ENCODE measurements at regions not wholly inside any gene's neighbourhood (a gene's known extent, or its start where the extent isn't known, plus 50 kb on each side); places are given as distances from the start of the nearest gene placed in this dataset.

GRCh38 chr9:108674766-108675530, 180.8 kb downstream of the ACTL7B start:
- DNase-seq, result no peak

DNA sequence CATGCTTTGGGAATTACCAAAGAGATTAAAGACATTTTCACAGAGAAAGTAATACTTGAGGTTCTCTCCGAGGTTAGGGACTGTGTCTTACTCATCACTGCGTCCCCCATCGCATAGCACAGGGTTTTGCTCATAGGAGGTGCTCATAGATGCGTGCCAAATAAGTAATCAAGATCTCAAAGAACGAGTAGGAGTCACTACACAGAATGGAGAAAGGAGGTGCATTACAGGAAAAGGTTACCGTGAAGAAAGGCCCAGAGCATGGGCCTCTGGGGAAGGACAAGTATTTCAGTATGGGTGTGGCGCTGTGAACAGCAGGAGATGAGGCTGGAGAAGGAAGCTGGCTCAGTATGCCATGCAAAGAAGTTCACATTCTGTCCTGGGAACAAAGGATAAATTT, 182.4 kb downstream of the ACTL7B start:
- DNase-seq, result no peak

GRCh38 chr9:108672475-108673190, 183.2 kb downstream of the ACTL7B start:
- no peak for DNase-seq

- no peak for DNase-seq
Observed at GRCh38 chr9:108671794-108672193, 184.0 kb downstream of the ACTL7B start.

- DNase-seq, result no peak
Observed at GRCh38 chr9:108671176-108671575, 184.6 kb downstream of the ACTL7B start.

DNA sequence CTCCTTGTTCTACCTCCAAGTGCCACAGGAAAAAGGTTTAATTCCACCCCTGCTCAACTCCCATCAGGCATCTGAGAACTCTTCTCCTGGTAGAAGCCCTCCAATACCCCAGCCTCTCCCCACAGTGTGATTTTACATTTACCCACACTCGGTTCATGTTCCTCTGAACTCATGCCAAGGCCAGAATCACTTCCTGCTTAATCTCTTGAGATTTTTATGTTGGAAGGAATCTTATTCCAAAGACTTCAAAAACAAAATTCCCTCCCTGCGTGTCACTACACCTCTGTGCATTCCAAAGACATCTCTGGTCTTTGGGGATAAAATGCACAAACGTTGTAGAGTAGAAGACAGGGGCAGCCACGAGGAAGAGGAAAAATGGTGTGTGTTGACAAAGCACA, 186.8 kb downstream of the ACTL7B start:
- no peak for DNase-seq

- DNase-seq, result no peak
Observed at GRCh38 chr9:108668191-108668937, 187.4 kb downstream of the ACTL7B start.

GRCh38 chr9:108666240-108666784, 189.5 kb downstream of the ACTL7B start:
- DNase-seq, result no peak

DNA sequence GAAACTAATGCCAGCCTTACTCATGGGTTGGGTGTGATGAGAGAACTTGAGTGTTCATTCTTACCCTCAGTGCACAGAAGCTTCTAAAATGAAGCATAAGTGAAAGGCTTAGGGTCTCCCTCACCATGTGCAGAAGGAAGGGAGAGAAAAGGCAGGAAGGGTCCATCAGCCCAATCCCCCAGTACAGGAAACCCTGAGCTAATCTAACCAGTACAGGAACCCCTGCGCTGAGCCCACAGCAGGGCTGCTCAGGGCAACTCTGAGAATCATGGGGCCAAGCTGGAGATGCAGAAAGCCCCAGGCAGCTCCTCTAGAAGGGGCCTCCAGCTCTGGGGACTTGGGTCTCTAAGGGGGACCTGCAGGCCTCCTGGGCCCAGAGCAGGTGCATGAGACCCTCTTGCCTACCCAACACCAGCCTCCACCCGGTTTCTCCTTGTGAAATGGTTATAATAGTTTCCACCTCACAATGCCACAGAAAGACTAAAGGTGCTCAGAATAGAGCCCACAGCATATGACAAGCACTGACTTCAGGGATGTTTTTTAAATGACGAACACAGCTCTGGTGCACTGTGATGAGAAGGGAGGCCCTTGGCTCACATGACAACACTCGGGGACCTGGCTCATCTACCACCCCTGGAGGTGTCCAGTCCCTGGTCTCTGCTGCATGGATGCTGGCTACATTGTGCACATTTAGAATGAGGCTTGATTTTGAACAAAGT, 190.1 kb downstream of the ACTL7B start:
- no peak for DNase-seq

DNA sequence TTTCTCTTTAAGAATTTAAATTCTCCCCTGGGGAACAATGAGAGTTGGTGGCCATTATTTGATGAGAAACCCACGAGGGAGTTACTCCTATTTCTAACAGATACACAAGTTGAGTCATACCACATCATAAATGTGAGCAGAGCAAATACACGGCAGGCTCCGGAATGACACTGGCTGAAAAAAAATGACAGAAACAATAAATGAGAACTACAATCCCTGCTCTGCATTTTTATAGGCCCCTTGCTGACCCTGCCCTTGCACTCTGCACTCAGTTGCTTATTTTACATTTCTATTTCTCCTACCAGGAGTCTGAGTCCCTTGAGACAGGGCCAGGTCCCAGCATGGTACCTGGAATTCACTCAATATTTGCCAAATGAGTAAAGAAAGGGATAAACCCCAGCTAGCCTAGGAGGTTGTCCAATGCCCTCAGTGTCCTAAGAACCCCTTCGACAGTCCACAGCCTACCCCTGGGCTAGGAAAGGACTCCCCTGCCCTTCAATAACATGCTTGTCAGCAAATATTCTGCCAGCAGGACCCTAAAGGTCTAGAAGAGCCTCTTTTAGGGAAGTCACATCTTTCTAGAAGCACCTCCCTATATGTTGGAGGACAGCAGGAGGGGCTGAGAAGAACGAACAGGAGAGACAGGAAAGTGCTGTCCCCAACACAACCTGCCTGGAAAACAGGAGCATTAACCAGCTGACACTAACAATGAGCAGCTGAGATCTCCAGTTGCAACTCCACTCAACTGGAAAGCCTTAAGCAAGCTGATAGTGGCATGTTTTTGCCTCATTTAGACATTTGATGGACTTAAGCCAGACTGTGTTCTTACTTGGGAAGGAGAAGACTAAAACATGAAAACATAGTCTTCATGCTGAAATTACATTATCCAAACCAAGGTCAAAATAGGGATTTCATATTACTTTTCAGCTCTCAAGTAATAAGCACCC, 191.2 kb downstream of the ACTL7B start:
- peak; percentile 13 for DNase-seq

GRCh38 chr9:108663422-108663821, 192.4 kb downstream of the ACTL7B start:
- no peak for DNase-seq

- DNase-seq, result no peak
Observed at GRCh38 chr9:108662956-108663355, 192.8 kb downstream of the ACTL7B start.

DNA sequence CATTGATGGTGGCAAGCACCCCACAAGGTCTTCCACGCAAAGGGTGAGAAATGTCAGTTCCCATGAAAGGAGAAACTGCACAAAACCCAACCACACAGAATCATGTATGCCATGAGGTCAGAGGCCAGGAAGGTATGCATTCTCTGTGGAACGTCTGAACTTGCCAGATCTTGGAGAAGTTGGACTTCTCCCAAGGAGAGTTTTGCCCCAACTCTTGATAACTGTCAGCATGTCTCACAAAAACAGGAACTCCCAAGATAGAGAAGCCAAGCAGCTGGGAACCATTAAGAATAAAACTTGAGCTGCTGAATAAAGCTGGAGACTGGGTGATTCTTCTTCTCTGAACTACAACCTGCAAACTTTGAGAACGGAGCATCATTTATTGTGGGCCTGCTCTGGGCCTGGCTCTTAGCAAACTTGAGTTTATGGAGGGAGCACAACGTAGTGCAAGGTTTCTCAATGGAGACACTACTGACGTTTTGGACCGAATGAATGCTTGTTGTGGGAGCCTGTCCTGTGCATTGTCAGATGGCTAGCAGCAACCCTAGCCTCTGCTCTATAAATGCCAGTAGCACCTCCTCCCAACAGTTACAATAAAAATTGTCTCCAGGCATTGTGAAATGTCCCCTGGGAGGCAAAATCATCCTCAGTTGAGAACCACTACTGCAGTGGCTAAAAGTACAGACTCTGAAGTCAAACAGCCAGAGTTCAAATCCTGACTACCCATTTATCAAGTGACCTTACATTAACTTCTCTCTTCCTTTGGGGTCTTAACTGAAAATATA, 193.5 kb downstream of the ACTL7B start:
- no peak for DNase-seq

GRCh38 chr9:108656566-108656965, 199.2 kb downstream of the ACTL7B start:
- DNase-seq, result no peak

DNA sequence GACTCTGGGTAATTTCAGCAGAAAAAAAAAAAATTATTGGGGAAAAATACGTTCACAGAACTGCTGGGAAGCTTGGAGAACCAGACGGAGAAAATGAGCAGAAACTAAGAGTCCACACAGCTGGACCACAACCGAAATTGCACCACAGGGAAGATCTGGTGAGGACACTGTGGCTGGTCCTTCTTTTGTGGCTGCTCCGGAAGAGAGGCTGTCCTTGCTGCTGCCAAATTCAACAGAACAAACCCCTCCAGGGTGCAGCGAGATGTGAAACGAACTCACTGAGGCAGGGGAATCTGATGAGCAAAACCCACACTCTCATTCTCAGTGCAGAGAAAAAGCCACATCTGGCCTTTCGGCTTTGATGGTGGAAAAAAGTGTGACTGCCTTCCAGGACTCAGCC, 200.0 kb downstream of the ACTL7B start:
- DNase-seq, result no peak

DNA sequence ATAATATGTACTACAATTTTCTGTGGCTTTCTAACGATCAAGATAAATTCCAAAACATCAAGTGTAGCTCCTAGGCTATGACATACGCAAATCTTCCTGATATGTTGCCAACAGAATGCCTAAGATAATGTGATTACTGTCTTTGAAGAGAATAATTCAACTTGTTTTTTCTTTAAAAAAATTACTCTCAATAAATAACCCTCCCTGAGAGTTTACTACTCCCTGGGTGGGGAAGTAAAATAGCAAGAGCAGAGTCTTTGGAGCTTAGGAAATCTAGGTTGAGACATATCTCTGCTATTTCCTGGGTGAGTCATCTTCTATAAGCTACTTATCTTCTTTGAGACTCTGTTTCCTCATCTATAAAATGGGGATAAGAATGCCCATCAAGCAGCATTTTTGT, 201.2 kb downstream of the ACTL7B start:
- no peak for DNase-seq

DNA sequence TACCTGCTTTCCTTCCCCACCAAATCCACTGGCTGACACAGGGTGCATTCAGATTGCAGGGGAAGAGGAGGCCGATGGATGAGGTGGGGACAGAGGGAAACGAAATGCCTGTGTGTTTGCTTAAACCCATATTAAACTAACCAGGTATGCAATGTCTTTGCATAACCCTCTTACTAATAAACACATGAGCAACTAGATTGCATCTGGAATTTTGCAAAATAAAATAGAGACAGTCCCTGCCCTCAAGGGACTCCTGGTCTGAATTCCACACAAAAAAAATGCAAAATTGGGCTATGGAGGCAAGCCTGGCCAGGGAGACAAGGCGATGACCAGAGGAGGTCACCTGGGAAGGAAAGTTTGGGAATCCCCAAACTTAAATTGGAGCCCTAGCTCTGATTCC, 202.9 kb downstream of the ACTL7B start:
- no peak for DNase-seq

- no peak for DNase-seq
Observed at GRCh38 chr9:108650826-108651225, 205.0 kb downstream of the ACTL7B start.

DNA sequence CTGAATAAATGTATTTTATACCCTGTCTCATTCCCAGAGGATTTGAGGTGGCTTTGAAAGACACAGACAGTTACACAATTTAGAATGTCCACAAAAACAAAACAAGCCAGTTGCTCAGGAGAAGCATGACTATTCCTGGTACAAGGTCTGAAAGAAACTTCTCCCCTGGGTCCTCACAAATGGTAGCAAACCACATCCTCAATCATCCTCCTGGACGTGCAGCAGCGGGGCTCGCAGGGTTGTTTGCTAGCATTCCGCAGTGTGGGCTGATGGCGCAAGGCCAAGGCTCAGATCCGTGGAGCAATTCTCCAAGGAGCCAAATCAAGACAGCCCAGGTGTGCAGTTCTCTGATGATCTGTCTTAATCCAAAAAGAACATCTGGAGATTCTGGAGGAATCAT, 210.3 kb downstream of the ACTL7B start:
- DNase-seq, result no peak

- no peak for DNase-seq
Observed at GRCh38 chr9:108643731-108644510, 211.9 kb downstream of the ACTL7B start.

All from NCI-H345 (cell line).